ENCODE measurements at regions not wholly inside any gene's neighbourhood (a gene's known extent, or its start where the extent isn't known, plus 50 kb on each side); places are given as distances from the start of the nearest gene placed in this dataset.

- DNase-seq (ENCODE audit: low read depth, low spot score), result no peak
Measured at GRCh38 chr5:3734632-3735031, 139.0 kb downstream of the IRX1 start.

GRCh38 chr5:3736466-3736865, 140.8 kb downstream of the IRX1 start:
- no peak for DNase-seq (ENCODE audit: low read depth, low spot score)

- peak; percentile 72 for DNase-seq (ENCODE audit: low read depth, low spot score)
Measured at GRCh38 chr5:3736926-3737325, 141.3 kb downstream of the IRX1 start.

DNA sequence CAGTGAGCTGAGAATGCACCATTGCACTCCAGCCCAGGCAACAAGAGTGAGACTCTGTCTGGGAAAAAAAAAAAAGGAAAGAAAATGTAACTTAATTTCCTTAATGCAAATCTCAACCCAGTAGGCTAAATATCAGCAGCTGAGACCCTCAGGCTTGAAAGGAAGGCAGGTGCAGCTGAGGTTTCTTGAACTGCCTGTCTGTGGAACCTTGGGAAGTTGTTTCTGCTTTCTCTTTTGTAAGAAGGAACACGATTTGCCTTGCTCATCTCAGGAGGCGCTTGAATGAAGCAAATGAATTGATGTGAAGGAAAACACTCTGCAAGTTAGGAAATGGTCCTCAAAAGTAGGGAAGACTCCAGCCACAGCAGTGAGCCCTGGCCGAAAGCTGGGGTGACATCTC, 143.3 kb downstream of the IRX1 start:
- DNase-seq (ENCODE audit: low read depth, low spot score), result no peak

GRCh38 chr5:3740546-3741373, 145.1 kb downstream of the IRX1 start:
- peak; percentile 93 for DNase-seq (ENCODE audit: low read depth, low spot score)

DNA sequence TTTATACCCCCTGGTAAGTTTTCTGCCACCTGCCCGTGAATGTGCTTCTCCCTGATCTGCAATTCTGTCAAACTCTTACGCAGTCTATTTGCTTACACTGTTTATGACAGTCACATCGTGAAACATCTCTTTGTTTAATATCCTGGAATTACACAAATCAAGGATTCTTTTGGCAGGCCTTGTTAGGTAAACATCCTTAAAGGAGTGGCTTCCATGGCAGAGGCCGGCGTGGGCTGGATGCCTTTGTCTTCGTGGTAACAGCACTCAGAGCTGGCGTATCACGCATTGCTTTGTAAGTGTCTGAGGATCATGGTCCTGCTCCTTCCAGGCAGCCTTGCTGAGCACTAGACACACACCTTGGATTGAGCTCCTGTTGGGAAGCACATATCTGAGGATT, 145.7 kb downstream of the IRX1 start:
- peak; percentile 75 for DNase-seq (ENCODE audit: low read depth, low spot score)

- no peak for DNase-seq (ENCODE audit: low read depth, low spot score)
Measured at GRCh38 chr5:3742750-3743149, 147.1 kb downstream of the IRX1 start.

- DNase-seq (ENCODE audit: low read depth, low spot score), result no peak
Measured at GRCh38 chr5:3751846-3752245, 156.2 kb downstream of the IRX1 start.

DNA sequence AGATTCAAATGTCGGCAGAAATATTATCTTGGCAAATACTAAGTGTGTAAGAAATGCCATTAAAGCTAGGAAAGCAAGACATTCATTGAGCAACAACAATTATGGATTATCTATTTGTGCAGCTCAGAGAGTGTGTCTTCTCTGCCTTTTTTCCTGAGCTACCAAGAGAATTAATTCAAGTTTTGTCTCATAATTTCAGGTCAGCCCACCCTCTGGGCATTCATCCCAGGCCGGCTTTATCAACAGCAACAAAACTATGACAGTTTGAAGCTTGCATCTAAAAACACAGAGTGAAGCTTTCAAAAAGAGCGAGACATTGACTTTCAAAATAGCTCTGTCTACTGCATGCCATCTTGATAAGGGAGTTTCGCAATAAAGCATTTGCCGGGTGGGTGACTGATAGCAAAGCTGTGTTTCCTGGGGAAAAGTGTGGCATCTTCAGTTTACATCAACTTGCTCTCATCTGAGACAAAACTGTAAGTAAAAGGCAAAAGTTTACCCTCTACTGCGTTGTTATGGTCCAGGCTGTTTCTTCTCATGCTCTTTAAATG, 182.4 kb downstream of the IRX1 start:
- DNase-seq (ENCODE audit: low read depth, low spot score), result no peak

DNA sequence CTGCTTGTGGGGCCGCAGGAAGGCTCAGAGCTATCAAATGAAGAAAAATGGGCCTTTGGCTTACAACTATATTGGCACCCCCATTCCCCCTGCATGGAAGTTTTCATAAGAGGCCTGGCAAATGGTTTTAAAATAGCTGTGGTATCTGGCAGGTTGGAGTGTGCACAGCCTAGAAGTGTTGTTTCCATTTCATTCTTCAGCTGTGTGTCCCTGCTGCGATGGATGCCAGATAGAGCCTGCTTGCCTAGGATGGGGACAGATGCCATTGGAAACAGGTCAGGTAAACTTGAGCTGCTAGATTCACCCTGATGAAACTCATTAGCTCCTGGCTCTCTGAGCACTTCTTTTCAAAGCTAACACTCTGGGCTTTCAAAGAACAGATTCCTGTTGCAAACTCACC, 183.3 kb downstream of the IRX1 start:
- DNase-seq (ENCODE audit: low read depth, low spot score), result no peak

DNA sequence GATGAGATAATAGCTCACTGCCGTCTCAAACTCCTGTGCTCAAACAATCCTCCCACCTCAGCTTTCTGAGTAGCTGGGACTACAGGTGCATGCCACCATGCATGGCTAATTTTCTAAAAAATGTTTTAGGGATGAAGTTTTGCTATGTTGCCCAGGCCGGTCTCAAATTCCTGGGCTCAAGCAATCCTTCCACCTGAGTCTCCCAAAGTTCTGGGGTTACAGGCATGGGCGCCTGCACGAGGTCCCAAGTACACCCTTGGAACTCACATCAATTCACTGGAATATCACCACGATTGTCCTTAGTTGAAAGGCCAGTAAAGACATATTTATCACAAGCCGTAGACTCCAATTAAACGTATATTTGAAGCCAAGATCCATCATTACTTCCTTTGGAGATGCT, 184.6 kb downstream of the IRX1 start:
- no peak for DNase-seq (ENCODE audit: low read depth, low spot score)

- no peak for DNase-seq (ENCODE audit: low read depth, low spot score)
Measured at GRCh38 chr5:3780907-3781306, 185.3 kb downstream of the IRX1 start.

- no peak for DNase-seq (ENCODE audit: low read depth, low spot score)
Measured at GRCh38 chr5:3784854-3785253, 189.2 kb downstream of the IRX1 start.

GRCh38 chr5:3786165-3786564, 190.5 kb downstream of the IRX1 start:
- no peak for DNase-seq (ENCODE audit: low read depth, low spot score)

DNA sequence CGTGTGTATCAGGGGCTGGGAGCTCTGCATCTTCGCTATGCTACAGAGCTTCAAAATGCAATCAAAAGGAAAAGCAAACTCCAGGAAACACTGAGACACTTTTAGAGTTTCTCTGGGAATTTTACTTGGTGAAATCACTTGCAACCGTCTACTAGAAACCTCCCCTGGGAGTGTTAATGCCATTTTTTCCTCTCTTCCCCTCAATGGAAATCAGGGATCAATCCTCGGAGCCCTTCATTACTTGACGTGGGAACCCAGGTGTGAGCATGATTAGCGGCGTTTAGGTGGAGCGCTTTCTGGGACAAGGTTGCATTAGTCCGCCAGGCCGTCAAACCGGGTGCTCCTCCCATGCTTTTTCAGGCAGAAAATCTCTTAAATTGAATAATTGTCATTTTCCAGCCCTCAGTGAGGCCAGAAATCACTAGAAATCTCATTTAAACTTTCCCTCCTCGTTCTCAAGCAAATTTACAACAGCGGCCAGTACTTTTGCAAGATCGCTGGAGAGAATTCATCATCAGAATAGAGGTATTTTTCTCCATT, 191.3 kb downstream of the IRX1 start:
- DNase-seq (ENCODE audit: low read depth, low spot score), result no peak

GRCh38 chr5:3787604-3788003, 192.0 kb downstream of the IRX1 start:
- DNase-seq (ENCODE audit: low read depth, low spot score), result no peak

GRCh38 chr5:3789519-3790193, 194.0 kb downstream of the IRX1 start:
- no peak for DNase-seq (ENCODE audit: low read depth, low spot score)

GRCh38 chr5:3793162-3793561, 197.5 kb downstream of the IRX1 start:
- no peak for DNase-seq (ENCODE audit: low read depth, low spot score)

DNA sequence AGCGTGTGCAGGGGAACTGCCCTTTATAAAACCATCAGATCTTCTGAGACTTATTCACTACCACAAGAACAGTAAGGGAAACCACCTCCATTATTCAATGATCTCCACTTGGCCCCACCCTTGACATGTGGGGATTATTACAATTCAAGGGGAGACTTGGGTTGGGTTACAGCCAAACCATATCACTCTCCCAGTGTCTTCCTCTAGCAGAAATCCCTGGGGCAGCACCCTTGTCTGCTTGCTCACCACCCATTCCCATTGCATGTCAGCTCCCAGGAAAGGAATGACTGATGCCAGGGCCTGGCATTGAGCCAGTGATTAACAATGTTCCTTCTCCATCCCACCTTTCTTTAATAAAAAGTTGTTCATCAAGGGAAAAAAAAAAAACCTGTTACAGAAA, 199.0 kb downstream of the IRX1 start:
- DNase-seq (ENCODE audit: low read depth, low spot score), result no peak

- no peak for DNase-seq (ENCODE audit: low read depth, low spot score)
Measured at GRCh38 chr5:3796736-3797135, 201.1 kb downstream of the IRX1 start.

- DNase-seq (ENCODE audit: low read depth, low spot score), result no peak
Measured at GRCh38 chr5:3801967-3802366, 206.3 kb downstream of the IRX1 start.

DNA sequence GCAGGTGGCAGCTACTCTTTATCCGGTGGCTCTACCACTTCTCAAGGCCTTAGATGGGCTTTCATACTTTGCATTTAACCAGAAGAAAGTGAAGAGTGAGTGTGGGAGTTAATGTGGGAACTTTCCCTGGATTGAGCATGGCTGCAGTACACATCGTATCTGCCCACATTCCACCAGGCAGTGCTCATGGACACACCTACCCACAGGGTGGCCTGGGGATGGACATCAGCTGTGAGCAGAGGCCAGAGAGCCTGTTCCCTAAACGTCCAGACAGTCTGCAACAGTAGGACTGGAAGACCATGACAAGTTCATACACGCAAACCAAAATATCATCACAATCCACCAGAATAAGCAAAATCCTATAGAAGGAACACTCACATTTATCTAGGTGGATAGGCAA, 213.8 kb downstream of the IRX1 start:
- no peak for DNase-seq (ENCODE audit: low read depth, low spot score)

DNA sequence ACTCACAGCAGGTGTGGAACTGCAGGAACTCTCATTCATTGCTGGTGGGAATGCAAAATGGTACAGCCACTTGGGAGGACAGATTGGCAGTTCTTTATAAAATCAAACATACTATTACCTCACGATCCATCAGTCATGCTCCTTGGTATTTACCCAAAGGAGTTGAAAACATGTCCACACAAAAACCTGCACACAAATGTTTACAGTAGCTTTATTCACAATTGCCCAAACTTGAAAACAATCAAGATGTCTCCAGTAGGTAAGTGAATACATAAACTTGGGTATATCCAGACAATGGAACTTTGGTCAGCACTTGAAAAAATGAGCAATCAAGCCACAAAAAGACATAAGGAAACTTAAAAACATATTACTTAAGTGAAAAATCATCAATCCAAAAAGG, 215.5 kb downstream of the IRX1 start:
- no peak for DNase-seq (ENCODE audit: low read depth, low spot score)
